B cell (primary cell): ENCODE measurements at regions not wholly inside any gene's neighbourhood (a gene's known extent, or its start where the extent isn't known, plus 50 kb on each side); places are given as distances from the start of the nearest gene placed in this dataset.
"Not testable (repeated sequence)": the region's sequence is repeated elsewhere in the genome, so short reads cannot be mapped to it uniquely, and the experiment has no call there.

Experiments used
- ATAC-seq: fragments of 200-7000 bp; cut with Tn5 transposase; one replicate; pipeline ENCODE4 v1.10.0; 2021; ENCODE audit warnings: low read depth, mild to moderate bottlenecking, moderate number of reproducible peaks, moderate library complexity
- CTCF ChIA-PET: fragments of 350-600 bp; sonication (Branson Sonifier 250); formaldehyde crosslinking; loops from one replicate; lab custom pipeline; 2021; ENCODE audit warnings: antibody characterized with exemption, inconsistent platforms; lab: Charles Lee
- POLR2A ChIA-PET: fragments of 350-600 bp; sonication (Branson Sonifier 250); formaldehyde crosslinking; loops from one replicate; lab custom pipeline; 2021; ENCODE audit warnings: antibody characterized with exemption; lab: Charles Lee
- DNase-seq: peaks from one replicate; pipeline ENCODE4 v3.0.0; 2013
- H2AFZ ChIP-seq: 2 replicates; pipeline ENCODE4 v1.6.1; 2012; ENCODE audit warnings: mild to moderate bottlenecking, low read depth, low read length; ENCODE audit not compliant: insufficient read depth, poor library complexity, severe bottlenecking
- H3K27ac ChIP-seq, 2 donors: 1 replicate in 1 of 2; 2 replicates in 1 of 2; pipeline ENCODE4 v1.5.1; 2012 to 2013; ENCODE audit warnings: low read length in 2 of 2, mild to moderate bottlenecking in 2 of 2, moderate library complexity in 1 of 2
- H3K27me3 ChIP-seq, 4 experiments: fragments of 200-600 bp in 1 of 4; sonication (generic) in 1 of 4; replicated peaks in 1 of 4; 1 replicate in 2 of 4; 2 replicates in 2 of 4; pipeline versions ENCODE4 v1.6.1 to v1.7.0; 2013 to 2016; ENCODE audit warnings: low read length in 3 of 4, mild to moderate bottlenecking in 2 of 4, mixed read lengths in 1 of 4, moderate library complexity in 1 of 4; ENCODE audit not compliant: insufficient read depth in 4 of 4, control insufficient read depth in 3 of 4; ENCODE audit errors: control extremely low read depth in 1 of 4
- H3K36me3 ChIP-seq, 2 experiments: replicated peaks in 1 of 2; 1 replicate in 1 of 2; 2 replicates in 1 of 2; pipeline versions ENCODE4 v1.6.1 to v1.7.1; 2013; ENCODE audit warnings: low read length in 1 of 2; ENCODE audit not compliant: insufficient read depth in 2 of 2, control insufficient read depth in 1 of 2; ENCODE audit errors: control extremely low read depth in 1 of 2, extremely low read depth in 1 of 2
- H3K4me1 ChIP-seq, 2 donors: fragments of 200-600 bp in 1 of 2; sonication (generic) in 1 of 2; 1 replicate in 1 of 2; 2 replicates in 1 of 2; pipeline versions ENCODE4 v1.5.1 to v1.6.1; 2013 to 2017; ENCODE audit warnings: low read length in 2 of 2; ENCODE audit not compliant: control insufficient read depth in 2 of 2, insufficient read depth in 2 of 2
- H3K4me2 ChIP-seq: replicated peaks from 2 replicates; pipeline ENCODE3; 2012; ENCODE audit warnings: mild to moderate bottlenecking, low read depth, low read length; ENCODE audit not compliant: poor library complexity, severe bottlenecking
- H3K4me3 ChIP-seq, 5 experiments: fragments of 200-600 bp in 1 of 5; sonication (generic) in 1 of 5; 1 replicate in 3 of 5; 2 replicates in 2 of 5; pipeline versions ENCODE4 v1.5.1 to v1.7.0; 2011 to 2016; ENCODE audit warnings: low read length in 4 of 5, mild to moderate bottlenecking in 4 of 5, low read depth in 2 of 5, control low read depth in 1 of 5, moderate library complexity in 1 of 5; ENCODE audit not compliant: insufficient read depth in 1 of 5; ENCODE audit errors: control extremely low read depth in 1 of 5, extremely low read depth in 1 of 5
- H3K79me2 ChIP-seq: fragments of 200-600 bp; sonication (generic); one replicate; pipeline ENCODE4 v1.6.0; 2016; ENCODE audit warnings: low read length; ENCODE audit not compliant: control insufficient read depth, insufficient read depth
- H3K9ac ChIP-seq: fragments of 200-600 bp; sonication (generic); 2 replicates; pipeline ENCODE4 v1.6.1; 2017; ENCODE audit warnings: mild to moderate bottlenecking, low read length, moderate library complexity
- H3K9me3 ChIP-seq, 3 donors: one replicate each; pipeline versions ENCODE4 v1.6.1 to v1.7.1; 2013; ENCODE audit warnings: low read length in 2 of 3; ENCODE audit not compliant: control insufficient read depth in 2 of 3, insufficient read depth in 1 of 3; ENCODE audit errors: control extremely low read depth in 1 of 3
- H4K20me1 ChIP-seq: 2 replicates; pipeline ENCODE4 v1.6.0; 2012; ENCODE audit warnings: mild to moderate bottlenecking, low read length; ENCODE audit not compliant: insufficient read depth, control insufficient read depth, poor library complexity, severe bottlenecking
- H3K27ac Mint-ChIP-seq: one replicate; pipeline ENCODE4 v1.8.0; 2021; ENCODE audit warnings: mixed read lengths
- H3K27me3 Mint-ChIP-seq: one replicate; pipeline ENCODE4 v1.8.0; 2021; ENCODE audit warnings: mixed read lengths
- H3K4me1 Mint-ChIP-seq: one replicate; pipeline ENCODE4 v1.8.0; 2021; ENCODE audit warnings: mixed read lengths
- H3K4me3 Mint-ChIP-seq: one replicate; pipeline ENCODE4 v1.8.0; 2021; ENCODE audit warnings: mixed read lengths
- H3K9me3 Mint-ChIP-seq: one replicate; pipeline ENCODE4 v1.8.0; 2022; ENCODE audit warnings: mixed read lengths; ENCODE audit not compliant: insufficient read depth
- EZH2 ChIP-seq: IDR thresholded peaks from 2 replicates; pipeline ENCODE4 v1.6.1; 2012; ENCODE audit warnings: borderline replicate concordance, low read depth, mild to moderate bottlenecking, moderate library complexity, low read length; ENCODE audit not compliant: insufficient read depth, poor library complexity, severe bottlenecking
- WGBS: methylation state at CpG from one replicate; pipeline ENCODE4 v1.1.5; 2013; ENCODE audit warnings: missing lambda C conversion rate; ENCODE audit not compliant: insufficient coverage; 5-methylcytosine and 5-hydroxymethylcytosine counted together
- intact Hi-C: fragments of 100-400 bp; cut with micrococcal nuclease; formaldehyde crosslinking; loops from one replicate; pipeline ENCODE4 v1.10.0; 2022
- TF ChIP-seq, protein P1 (sequence below): fragments of 200-600 bp; IDR thresholded peaks from one replicate; pipeline ENCODE4 v1.8.0; 2022; ENCODE audit warnings: antibody characterized with exemption, mild to moderate bottlenecking

DNA sequence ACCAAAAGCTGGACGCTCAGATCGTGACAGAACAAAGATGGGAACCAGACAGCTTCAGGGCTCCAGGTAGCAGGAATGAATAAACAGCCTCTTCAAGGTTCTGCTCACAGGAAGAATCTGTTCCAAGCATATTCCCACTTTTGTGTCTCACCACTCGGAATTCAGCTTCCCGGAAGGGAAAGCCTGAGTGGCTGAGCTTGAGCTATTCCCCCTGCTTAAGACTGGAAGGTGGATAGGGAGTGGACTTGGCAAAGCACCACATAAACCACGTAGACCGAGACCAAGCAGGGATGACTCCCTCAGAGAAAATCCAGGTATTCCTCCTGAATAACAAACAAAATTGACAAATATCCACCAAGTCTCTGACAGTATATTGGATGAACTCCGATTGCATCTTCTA, 180.2 kb upstream of the NR2F2 start:
- ATAC-seq (no peak), DNase-seq (no peak)
- Mint-ChIP-seq H3K4me3 (no peak overlapping the region), H3K27me3 (no peaks in the 10 kb centered on the region), H3K9me3 (no peaks in the 10 kb centered on the region), H3K27ac (no peak overlapping the region), H3K4me1 (no peaks in the 10 kb centered on the region)
- ChIA-PET CTCF (no interaction called here), POLR2A (no interaction called here)
- Histone ChIP-seq H3K27me3 (no peaks in the 10 kb centered on the region), H3K79me2 (no peaks in the 10 kb centered on the region), H3K36me3 (no peaks in the 10 kb centered on the region), H2AFZ (no peak overlapping the region), H3K4me2 (no peak overlapping the region), H3K4me1 (no peaks in the 10 kb centered on the region), H3K9me3 (peaks cover 0 to 3% (median 0%) of the 10 kb centered on the region in 3 donors), H4K20me1 (no peaks in the 10 kb centered on the region), H3K4me3 (no peak overlapping the region), H3K27ac (no peak overlapping the region), H3K9ac (no peak overlapping the region)
- WGBS, result 90% methylated on average over 4 of the region's 7 CpGs
- TF ChIP-seq, protein P1, sequence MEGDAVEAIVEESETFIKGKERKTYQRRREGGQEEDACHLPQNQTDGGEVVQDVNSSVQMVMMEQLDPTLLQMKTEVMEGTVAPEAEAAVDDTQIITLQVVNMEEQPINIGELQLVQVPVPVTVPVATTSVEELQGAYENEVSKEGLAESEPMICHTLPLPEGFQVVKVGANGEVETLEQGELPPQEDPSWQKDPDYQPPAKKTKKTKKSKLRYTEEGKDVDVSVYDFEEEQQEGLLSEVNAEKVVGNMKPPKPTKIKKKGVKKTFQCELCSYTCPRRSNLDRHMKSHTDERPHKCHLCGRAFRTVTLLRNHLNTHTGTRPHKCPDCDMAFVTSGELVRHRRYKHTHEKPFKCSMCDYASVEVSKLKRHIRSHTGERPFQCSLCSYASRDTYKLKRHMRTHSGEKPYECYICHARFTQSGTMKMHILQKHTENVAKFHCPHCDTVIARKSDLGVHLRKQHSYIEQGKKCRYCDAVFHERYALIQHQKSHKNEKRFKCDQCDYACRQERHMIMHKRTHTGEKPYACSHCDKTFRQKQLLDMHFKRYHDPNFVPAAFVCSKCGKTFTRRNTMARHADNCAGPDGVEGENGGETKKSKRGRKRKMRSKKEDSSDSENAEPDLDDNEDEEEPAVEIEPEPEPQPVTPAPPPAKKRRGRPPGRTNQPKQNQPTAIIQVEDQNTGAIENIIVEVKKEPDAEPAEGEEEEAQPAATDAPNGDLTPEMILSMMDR, result no peak
- no peak for TF ChIP-seq EZH2
- intact Hi-C loops, result no loop called here

DNA sequence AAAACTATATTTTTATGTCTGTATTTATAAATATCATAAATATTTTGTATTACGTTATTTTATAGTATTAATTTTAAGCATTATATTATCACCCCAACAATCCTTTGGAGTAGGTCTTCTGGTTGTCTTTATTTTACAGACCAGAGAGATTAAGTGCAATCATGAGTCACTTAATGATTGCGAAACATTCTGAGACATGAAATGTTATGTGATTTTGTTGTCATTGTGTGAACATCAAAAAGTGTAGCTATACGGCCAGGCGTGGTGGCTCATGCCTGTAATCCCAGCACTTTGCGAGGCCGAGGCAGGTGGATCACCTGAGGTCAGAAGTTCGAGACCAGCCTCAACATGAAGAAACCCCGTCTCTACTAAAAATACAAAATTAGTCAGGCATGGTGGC, 178.8 kb upstream of the NR2F2 start:
- H3K9ac ChIP-seq, H3K36me3 ChIP-seq, H4K20me1 ChIP-seq, POLR2A ChIA-PET, H3K4me3 ChIP-seq, H3K27ac ChIP-seq, intact Hi-C loops, H3K4me1 Mint-ChIP-seq, H3K9me3 ChIP-seq, H2AFZ ChIP-seq, H3K4me2 ChIP-seq, H3K27ac Mint-ChIP-seq, H3K9me3 Mint-ChIP-seq, DNase-seq, CTCF ChIA-PET, H3K27me3 Mint-ChIP-seq, H3K4me3 Mint-ChIP-seq, H3K79me2 ChIP-seq, H3K4me1 ChIP-seq, ATAC-seq, H3K27me3 ChIP-seq: not testable (repeated sequence)
- 96% methylated on average over 5 of the region's 8 CpGs for WGBS
